ENCODE measurements at regions not wholly inside any gene's neighbourhood (a gene's known extent, or its start where the extent isn't known, plus 50 kb on each side); places are given as distances from the start of the nearest gene placed in this dataset.

- no peak for DNase-seq
Observed at GRCh38 chr1:65063025-65063424, 85.0 kb upstream of the AK4 start.

- DNase-seq, result no peak
Observed at GRCh38 chr1:65064981-65065380, 83.0 kb upstream of the AK4 start.

- no peak for DNase-seq
Observed at GRCh38 chr1:65065524-65066418, 82.2 kb upstream of the AK4 start.

- no peak for DNase-seq
Observed at GRCh38 chr1:65066419-65066765, 81.6 kb upstream of the AK4 start.

- peak; percentile 93 for DNase-seq
Observed at GRCh38 chr1:65066766-65067490, 81.1 kb upstream of the AK4 start.

GRCh38 chr1:65067491-65068201 lies 80.4 kb upstream of the AK4 start:
- DNase-seq, result peak; percentile 89

- DNase-seq, result peak; percentile 84
Observed at GRCh38 chr1:65068202-65069010, 79.6 kb upstream of the AK4 start.

- DNase-seq, result peak; percentile 76
Observed at GRCh38 chr1:65069011-65069565, 78.9 kb upstream of the AK4 start.

- no peak for DNase-seq
Observed at GRCh38 chr1:65072845-65073244, 75.2 kb upstream of the AK4 start.

- peak; percentile 72 for DNase-seq
Observed at GRCh38 chr1:65075123-65075976, 72.7 kb upstream of the AK4 start.

- DNase-seq, result no peak
Observed at GRCh38 chr1:65077369-65077768, 70.6 kb upstream of the AK4 start.

GRCh38 chr1:65079941-65080340 lies 68.1 kb upstream of the AK4 start:
- DNase-seq, result peak; percentile 71

- DNase-seq, result no peak
Observed at GRCh38 chr1:65082346-65083040, 65.5 kb upstream of the AK4 start.

GRCh38 chr1:65083263-65083896 lies 64.6 kb upstream of the AK4 start:
- peak; percentile 95 for DNase-seq

GRCh38 chr1:65084066-65084465 lies 63.9 kb upstream of the AK4 start:
- DNase-seq, result peak; percentile 67

- peak; percentile 68 for DNase-seq
Observed at GRCh38 chr1:65087519-65087918, 60.5 kb upstream of the AK4 start.

GRCh38 chr1:65090406-65090805 lies 57.6 kb upstream of the AK4 start:
- DNase-seq, result no peak

GRCh38 chr1:65092691-65093090 lies 55.3 kb upstream of the AK4 start:
- DNase-seq, result peak; percentile 84

- DNase-seq, result peak; percentile 76
Observed at GRCh38 chr1:65097076-65097475, 50.9 kb upstream of the AK4 start.

Data from suppressor macrophage treated with lipopolysaccharide for 4 hours (primary cell).